Type B pancreatic cell (in vitro differentiated cells): ENCODE measurements at regions not wholly inside any gene's neighbourhood (a gene's known extent, or its start where the extent isn't known, plus 50 kb on each side); places are given as distances from the start of the nearest gene placed in this dataset.

Experiments used
- DNase-seq: peaks from one replicate; pipeline ENCODE4 v3.0.0; 2021; ENCODE audit warnings: mixed read lengths; ENCODE audit not compliant: unreplicated experiment; ENCODE audit errors: extremely low spot score
- H3K27ac Mint-ChIP-seq: 2 replicates; pipeline ENCODE4 v1.8.0; 2021; ENCODE audit warnings: mild to moderate bottlenecking, mixed read lengths
- H3K27me3 Mint-ChIP-seq: 2 replicates; pipeline ENCODE4 v1.8.0; 2021; ENCODE audit warnings: mixed read lengths
- H3K36me3 Mint-ChIP-seq: 2 replicates; pipeline ENCODE4 v1.8.0; 2021; ENCODE audit warnings: mixed read lengths
- H3K4me1 Mint-ChIP-seq: one replicate; pipeline ENCODE4 v1.8.0; 2021; ENCODE audit warnings: mixed read lengths; ENCODE audit not compliant: unreplicated experiment
- H3K4me3 Mint-ChIP-seq: 2 replicates; pipeline ENCODE4 v1.8.0; 2021; ENCODE audit warnings: mild to moderate bottlenecking, mixed read lengths
- H3K9me3 Mint-ChIP-seq: 2 replicates; pipeline ENCODE4 v1.8.0; 2021; ENCODE audit warnings: mixed read lengths
- CTCF ChIP-seq: fragments of 200-600 bp; sonication (generic); conservative IDR thresholded peaks from 2 replicates; pipeline ENCODE4 v1.5.0; 2021; ENCODE audit warnings: antibody characterized with exemption, mild to moderate bottlenecking

- no peaks in the 10 kb centered on the region for H3K9me3 Mint-ChIP-seq
- no peaks in the 10 kb centered on the region for H3K27me3 Mint-ChIP-seq
- no peak overlapping the region for H3K4me3 Mint-ChIP-seq
- no peak overlapping the region for H3K27ac Mint-ChIP-seq
- H3K36me3 Mint-ChIP-seq: no peaks in the 10 kb centered on the region
- H3K4me1 Mint-ChIP-seq: peaks cover 6% of the 10 kb centered on the region
- no peak for DNase-seq
- no peak for TF ChIP-seq CTCF
These were observed 922.1 kb downstream of the AMY1C start for GRCh38 chr1:104671684-104672353.

GRCh38 chr1:104699433-104699832, 949.7 kb downstream of the AMY1C start:
- DNase-seq: no peak
- H3K4me3 Mint-ChIP-seq: no peak overlapping the region
- H3K4me1 Mint-ChIP-seq: no peaks in the 10 kb centered on the region
- TF ChIP-seq CTCF: no peak
- no peaks in the 10 kb centered on the region for H3K36me3 Mint-ChIP-seq
- no peaks in the 10 kb centered on the region for H3K9me3 Mint-ChIP-seq
- no peak overlapping the region for H3K27ac Mint-ChIP-seq
- H3K27me3 Mint-ChIP-seq: no peaks in the 10 kb centered on the region

- TF ChIP-seq CTCF: no peak
- H3K4me1 Mint-ChIP-seq: no peaks in the 10 kb centered on the region
- no peak for DNase-seq
These were observed 953.0 kb downstream of the AMY1C start for GRCh38 chr1:104702731-104703130.

GRCh38 chr1:104706631-104707147, 957.0 kb downstream of the AMY1C start:
- no peak for DNase-seq
- no peak for TF ChIP-seq CTCF
- H3K9me3 Mint-ChIP-seq: peaks cover 5% of the 10 kb centered on the region

More at GRCh38 chr1:104702731-104703130, 953.0 kb downstream of the AMY1C start:
- Mint-ChIP-seq H3K27ac (no peak overlapping the region), H3K36me3 (no peaks in the 10 kb centered on the region), H3K27me3 (no peaks in the 10 kb centered on the region), H3K9me3 (no peaks in the 10 kb centered on the region), H3K4me3 (no peak overlapping the region)

GRCh38 chr1:104718752-104719151, 969.1 kb downstream of the AMY1C start:
- Mint-ChIP-seq H3K27me3 (no peaks in the 10 kb centered on the region), H3K9me3 (no peaks in the 10 kb centered on the region), H3K27ac (no peak overlapping the region), H3K4me1 (no peaks in the 10 kb centered on the region), H3K4me3 (no peak overlapping the region), H3K36me3 (no peaks in the 10 kb centered on the region)
- no peak for TF ChIP-seq CTCF
- no peak for DNase-seq

More at GRCh38 chr1:104706631-104707147, 957.0 kb downstream of the AMY1C start:
- Mint-ChIP-seq H3K36me3 (no peaks in the 10 kb centered on the region), H3K27ac (no peak overlapping the region), H3K4me3 (no peak overlapping the region), H3K4me1 (no peaks in the 10 kb centered on the region), H3K27me3 (no peaks in the 10 kb centered on the region)
